Rectal smooth muscle tissue (tissue), 1 donor: ENCODE measurements at regions not wholly inside any gene's neighbourhood (a gene's known extent, or its start where the extent isn't known, plus 50 kb on each side); places are given as distances from the start of the nearest gene placed in this dataset.

Experiments used
- H3K27ac ChIP-seq: one replicate; pipeline ENCODE4 v1.7.0; 2013; ENCODE audit warnings: low read depth, low read length, inconsistent platforms
- H3K27me3 ChIP-seq: one replicate; pipeline ENCODE4 v1.7.0; 2013; ENCODE audit warnings: low read length; ENCODE audit not compliant: control insufficient read depth, insufficient read depth
- H3K36me3 ChIP-seq: one replicate; pipeline ENCODE4 v1.7.0; 2013; ENCODE audit warnings: low read length; ENCODE audit not compliant: control insufficient read depth, insufficient read depth
- H3K4me1 ChIP-seq: one replicate; pipeline ENCODE4 v1.7.0; 2013; ENCODE audit warnings: low read length; ENCODE audit not compliant: control insufficient read depth, insufficient read depth
- H3K4me3 ChIP-seq: one replicate; pipeline ENCODE4 v1.7.0; 2013; ENCODE audit warnings: low read length
- H3K9ac ChIP-seq: one replicate; pipeline ENCODE4 v1.7.0; 2013; ENCODE audit warnings: low read length

DNA sequence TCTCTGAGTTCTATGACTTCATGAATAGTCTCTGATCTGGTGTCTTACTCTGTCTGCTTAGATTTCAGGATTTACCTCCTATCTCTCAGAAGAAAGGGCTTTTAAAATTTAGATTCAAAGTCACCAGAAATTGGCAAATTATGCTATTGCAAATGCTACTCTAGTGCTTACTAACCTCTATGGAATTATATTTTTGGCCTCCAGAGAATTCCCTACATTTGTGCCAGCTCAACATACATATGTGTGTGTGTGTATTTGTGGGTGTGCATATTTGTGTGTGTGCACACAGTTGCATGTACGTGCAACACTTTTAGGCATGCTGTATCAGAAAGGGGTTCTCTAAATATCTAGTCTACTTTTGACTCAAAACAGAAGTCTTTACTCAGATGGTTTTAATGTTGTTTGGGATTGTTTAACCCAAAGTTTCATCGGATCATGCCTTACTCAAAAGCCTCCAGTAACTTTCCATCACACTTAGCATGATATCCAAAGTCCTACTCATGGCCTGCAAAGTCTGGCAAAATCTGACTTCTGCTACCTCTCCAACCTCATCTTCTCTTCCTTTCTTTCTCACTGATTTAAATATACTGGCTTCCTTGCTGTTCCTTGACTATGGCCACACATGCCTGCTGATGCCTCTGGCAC, 147.6 kb upstream of the NR3C1 start:
- Histone ChIP-seq H3K27me3 (no peaks in the 10 kb centered on the region), H3K27ac (no peak overlapping the region), H3K4me3 (no peak overlapping the region), H3K9ac (no peak overlapping the region), H3K36me3 (no peaks in the 10 kb centered on the region), H3K4me1 (no peaks in the 10 kb centered on the region)

DNA sequence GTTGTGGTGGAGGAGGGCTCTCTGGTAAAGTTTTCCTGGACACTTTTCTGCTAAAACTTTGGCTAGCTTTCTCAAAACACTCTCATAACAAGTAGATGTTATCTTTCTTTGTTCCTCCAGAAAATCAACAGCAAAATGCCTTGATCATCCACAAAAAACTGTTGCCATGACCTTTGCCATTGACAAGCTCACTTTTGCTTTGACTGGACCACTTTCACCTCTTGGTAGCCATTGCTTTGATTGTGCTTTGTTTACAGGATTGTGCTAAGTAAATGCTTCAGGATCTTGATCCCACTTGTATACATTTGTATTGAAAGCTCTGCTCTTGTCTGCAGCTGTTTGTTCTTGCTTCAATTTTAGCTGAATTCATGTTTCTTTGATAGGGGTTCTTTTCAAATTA, 143.9 kb upstream of the NR3C1 start:
- Histone ChIP-seq H3K36me3 (no peaks in the 10 kb centered on the region), H3K4me1 (no peaks in the 10 kb centered on the region), H3K4me3 (no peak overlapping the region), H3K9ac (no peak overlapping the region), H3K27me3 (no peaks in the 10 kb centered on the region), H3K27ac (no peak overlapping the region)

GRCh38 chr5:143546394-143546793, 142.9 kb upstream of the NR3C1 start:
- H3K9ac ChIP-seq: no peak overlapping the region
- H3K27ac ChIP-seq: no peak overlapping the region
- no peaks in the 10 kb centered on the region for H3K36me3 ChIP-seq

GRCh38 chr5:143544606-143545005, 141.1 kb upstream of the NR3C1 start:
- H3K36me3 ChIP-seq: no peaks in the 10 kb centered on the region

More at GRCh38 chr5:143546394-143546793, 142.9 kb upstream of the NR3C1 start:
- Histone ChIP-seq H3K27me3 (no peaks in the 10 kb centered on the region), H3K4me3 (no peak overlapping the region), H3K4me1 (no peaks in the 10 kb centered on the region)

DNA sequence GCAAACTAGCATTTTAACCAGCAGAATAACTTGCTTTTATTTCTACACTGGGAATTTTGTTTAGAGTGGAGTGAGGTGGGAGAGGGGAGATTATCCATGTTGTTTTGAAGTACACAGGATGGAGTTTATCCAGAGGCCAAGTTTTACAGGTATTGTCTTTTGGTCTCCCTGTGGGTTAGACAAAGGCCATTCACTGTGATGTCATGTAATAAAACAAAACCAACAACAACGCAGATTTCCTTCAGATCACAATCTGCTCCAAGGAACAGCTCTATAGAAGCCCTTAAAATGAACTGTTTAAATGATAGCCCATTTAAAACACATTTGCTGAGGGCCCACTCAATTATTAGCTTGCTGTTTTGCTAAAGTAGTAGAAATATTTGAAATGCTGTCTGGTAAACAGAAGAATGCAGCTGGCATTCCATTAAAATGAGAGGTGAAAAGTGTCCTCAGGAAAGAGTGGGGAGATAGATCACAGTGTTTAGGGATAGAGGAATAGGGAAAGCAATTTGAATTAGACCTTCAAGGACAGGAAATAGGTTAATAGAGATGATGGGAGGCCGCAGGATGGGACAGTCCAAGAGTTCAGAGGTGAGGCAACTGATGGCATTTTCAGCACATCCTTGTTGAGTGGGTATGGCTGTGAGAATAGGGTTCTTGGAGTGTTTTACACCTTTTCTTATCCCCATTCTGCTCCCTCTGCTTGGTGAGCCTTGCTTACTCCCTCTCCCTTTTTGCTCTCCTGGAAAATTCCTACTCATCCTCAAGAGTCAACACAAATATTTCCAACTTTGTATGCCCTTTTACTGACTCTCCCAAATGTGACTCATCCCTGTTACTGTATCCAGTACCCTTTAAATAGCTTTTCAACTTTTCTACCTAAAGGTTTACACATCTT, 140.1 kb upstream of the NR3C1 start:
- no peaks in the 10 kb centered on the region for H3K4me1 ChIP-seq
- no peak overlapping the region for H3K9ac ChIP-seq
- H3K27ac ChIP-seq: no peak overlapping the region
- H3K27me3 ChIP-seq: no peaks in the 10 kb centered on the region
- H3K36me3 ChIP-seq: no peaks in the 10 kb centered on the region
- H3K4me3 ChIP-seq: no peak overlapping the region

More at GRCh38 chr5:143544606-143545005, 141.1 kb upstream of the NR3C1 start:
- Histone ChIP-seq H3K4me3 (no peak overlapping the region), H3K9ac (no peak overlapping the region), H3K27me3 (no peaks in the 10 kb centered on the region), H3K4me1 (no peaks in the 10 kb centered on the region), H3K27ac (no peak overlapping the region)

GRCh38 chr5:143542798-143543144, 139.3 kb upstream of the NR3C1 start:
- Histone ChIP-seq H3K27ac (no peak overlapping the region), H3K36me3 (no peaks in the 10 kb centered on the region), H3K27me3 (no peaks in the 10 kb centered on the region), H3K4me1 (no peaks in the 10 kb centered on the region), H3K4me3 (no peak overlapping the region), H3K9ac (no peak overlapping the region)

- Histone ChIP-seq H3K27ac (no peak overlapping the region), H3K4me3 (no peak overlapping the region), H3K9ac (no peak overlapping the region), H3K27me3 (no peaks in the 10 kb centered on the region), H3K4me1 (no peaks in the 10 kb centered on the region), H3K36me3 (no peaks in the 10 kb centered on the region)
Measured at GRCh38 chr5:143541943-143542797, 138.7 kb upstream of the NR3C1 start.

DNA sequence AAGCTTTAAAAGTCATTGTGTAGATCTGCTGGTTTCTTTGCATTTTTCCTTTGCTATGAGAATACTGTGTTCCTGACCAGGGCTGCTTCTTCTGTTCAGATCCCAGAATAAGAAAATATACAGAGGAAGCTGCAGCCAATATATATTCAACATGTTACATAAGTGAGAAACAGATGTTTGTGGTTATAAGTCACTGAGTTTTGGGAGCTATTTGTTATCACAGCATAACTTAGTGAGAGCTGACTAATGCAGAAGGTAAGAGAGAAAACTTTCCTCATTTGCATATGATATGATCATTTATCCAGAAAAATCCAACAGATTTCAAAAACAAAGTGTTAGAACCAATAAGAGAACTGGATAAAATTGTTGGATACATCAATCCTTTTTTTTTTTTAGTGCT, 136.3 kb upstream of the NR3C1 start:
- no peak overlapping the region for H3K27ac ChIP-seq
- H3K36me3 ChIP-seq: no peaks in the 10 kb centered on the region
- no peak overlapping the region for H3K9ac ChIP-seq
- H3K27me3 ChIP-seq: no peaks in the 10 kb centered on the region
- no peak overlapping the region for H3K4me3 ChIP-seq
- peaks cover 2% of the 10 kb centered on the region for H3K4me1 ChIP-seq

DNA sequence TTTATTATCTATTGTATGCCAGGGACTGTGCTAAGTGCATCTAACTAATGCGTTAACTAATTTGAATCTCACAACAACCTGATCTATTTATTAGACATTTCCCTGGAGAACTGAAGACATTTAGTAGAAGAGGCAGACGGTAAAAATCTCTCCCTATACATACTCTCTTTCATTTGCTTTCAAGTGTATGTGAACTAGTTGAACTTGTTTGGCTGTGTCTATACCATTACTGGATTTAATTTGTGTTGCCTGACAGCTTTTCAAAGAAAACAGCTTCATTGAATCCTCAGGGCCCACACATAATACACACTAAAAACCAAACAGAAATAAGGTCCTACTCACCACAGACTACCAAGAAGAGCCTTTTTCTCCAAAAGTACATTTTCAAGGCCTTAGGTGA, 133.6 kb upstream of the NR3C1 start:
- Histone ChIP-seq H3K4me3 (no peak overlapping the region), H3K9ac (no peak overlapping the region)

GRCh38 chr5:143536364-143536763, 132.9 kb upstream of the NR3C1 start:
- Histone ChIP-seq H3K36me3 (no peaks in the 10 kb centered on the region), H3K27me3 (no peaks in the 10 kb centered on the region), H3K4me1 (peaks cover 2% of the 10 kb centered on the region), H3K4me3 (no peak overlapping the region), H3K27ac (no peak overlapping the region), H3K9ac (no peak overlapping the region)

More for the DNA sequence above, 133.6 kb upstream of the NR3C1 start:
- H3K4me1 ChIP-seq: peaks cover 2% of the 10 kb centered on the region
- H3K27ac ChIP-seq: no peak overlapping the region
- H3K36me3 ChIP-seq: no peaks in the 10 kb centered on the region
- no peaks in the 10 kb centered on the region for H3K27me3 ChIP-seq

GRCh38 chr5:143534761-143535154, 131.3 kb upstream of the NR3C1 start:
- Histone ChIP-seq H3K27me3 (no peaks in the 10 kb centered on the region), H3K36me3 (no peaks in the 10 kb centered on the region), H3K9ac (no peak overlapping the region), H3K27ac (no peak overlapping the region), H3K4me1 (peaks cover 2% of the 10 kb centered on the region), H3K4me3 (no peak overlapping the region)

DNA sequence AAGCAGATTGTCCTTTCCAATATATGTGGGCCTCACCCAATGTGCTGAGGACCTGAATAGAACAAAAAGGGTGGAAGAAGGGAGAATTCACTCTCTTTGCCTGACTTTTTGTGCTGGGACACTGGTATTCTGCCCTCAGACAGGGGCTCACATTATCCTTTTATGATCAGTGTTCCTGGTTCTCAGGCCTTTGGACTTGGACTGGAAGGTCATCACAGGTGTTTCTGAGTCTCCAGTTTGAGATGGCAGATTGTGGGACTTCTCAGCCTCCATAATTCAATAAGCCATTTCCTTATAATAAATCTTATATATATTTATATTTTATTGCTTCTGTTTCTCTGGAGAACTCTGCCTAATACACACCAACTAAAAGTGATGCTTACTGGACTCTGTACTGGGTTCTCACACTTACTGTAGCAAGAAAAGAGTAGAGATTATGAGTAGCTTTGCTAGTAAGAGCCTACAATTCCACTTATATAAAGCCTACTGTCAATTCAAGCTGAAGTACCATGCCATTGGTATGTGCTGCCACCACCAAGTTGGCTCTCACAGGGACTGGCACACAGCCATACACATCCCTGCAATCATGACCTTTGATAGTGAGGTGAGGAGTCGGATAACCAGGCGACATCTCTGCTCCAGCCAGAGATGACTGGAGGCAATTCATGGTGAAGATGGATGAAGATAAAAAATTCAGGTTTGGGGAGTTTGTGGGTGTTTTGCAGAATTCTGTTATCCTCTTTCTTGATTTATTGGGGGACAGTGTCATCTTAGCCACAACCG, 130.7 kb upstream of the NR3C1 start:
- H3K27me3 ChIP-seq: no peaks in the 10 kb centered on the region
- H3K9ac ChIP-seq: no peak overlapping the region

More for the DNA sequence above, 130.7 kb upstream of the NR3C1 start:
- no peak overlapping the region for H3K27ac ChIP-seq
- H3K4me3 ChIP-seq: no peak overlapping the region
- H3K36me3 ChIP-seq: no peaks in the 10 kb centered on the region
- peaks cover 2% of the 10 kb centered on the region for H3K4me1 ChIP-seq
